ENCODE measurements at regions not wholly inside any gene's neighbourhood (a gene's known extent, or its start where the extent isn't known, plus 50 kb on each side); places are given as distances from the start of the nearest gene placed in this dataset.

GRCh38 chr11:11173316-11174025 lies 179.6 kb downstream of the CSNK2A3 start:
- no peak for DNase-seq

GRCh38 chr11:11171854-11172253 lies 181.2 kb downstream of the CSNK2A3 start:
- DNase-seq, result peak; percentile 15

GRCh38 chr11:11171285-11171684 lies 181.8 kb downstream of the CSNK2A3 start:
- DNase-seq, result no peak

- no peak for DNase-seq
Measured at GRCh38 chr11:11170352-11171084, 182.5 kb downstream of the CSNK2A3 start.

GRCh38 chr11:11169715-11170351 lies 183.2 kb downstream of the CSNK2A3 start:
- no peak for DNase-seq

- DNase-seq, result no peak
Measured at GRCh38 chr11:11167806-11168205, 185.2 kb downstream of the CSNK2A3 start.

- DNase-seq, result no peak
Measured at GRCh38 chr11:11164334-11164690, 188.7 kb downstream of the CSNK2A3 start.

- no peak for DNase-seq
Measured at GRCh38 chr11:11163669-11164333, 189.2 kb downstream of the CSNK2A3 start.

- no peak for DNase-seq
Measured at GRCh38 chr11:11163236-11163635, 189.8 kb downstream of the CSNK2A3 start.

GRCh38 chr11:11157185-11157584 lies 195.9 kb downstream of the CSNK2A3 start:
- DNase-seq, result no peak

GRCh38 chr11:11155962-11156815 lies 196.9 kb downstream of the CSNK2A3 start:
- no peak for DNase-seq

- DNase-seq, result no peak
Measured at GRCh38 chr11:11152877-11153276, 200.2 kb downstream of the CSNK2A3 start.

- DNase-seq, result no peak
Measured at GRCh38 chr11:11149671-11150459, 203.2 kb downstream of the CSNK2A3 start.

- no peak for DNase-seq
Measured at GRCh38 chr11:11148596-11148995, 204.5 kb downstream of the CSNK2A3 start.

GRCh38 chr11:11148104-11148509 lies 204.9 kb downstream of the CSNK2A3 start:
- no peak for DNase-seq

GRCh38 chr11:11146830-11147229 lies 206.2 kb downstream of the CSNK2A3 start:
- DNase-seq, result no peak

GRCh38 chr11:11143849-11144248 lies 209.2 kb downstream of the CSNK2A3 start:
- DNase-seq, result no peak

- DNase-seq, result no peak
Measured at GRCh38 chr11:11142430-11142829, 210.6 kb downstream of the CSNK2A3 start.

- no peak for DNase-seq
Measured at GRCh38 chr11:11141065-11141464, 212.0 kb downstream of the CSNK2A3 start.

GRCh38 chr11:11140510-11140909 lies 212.5 kb downstream of the CSNK2A3 start:
- DNase-seq, result no peak

GRCh38 chr11:11137339-11137738 lies 215.7 kb downstream of the CSNK2A3 start:
- DNase-seq, result no peak
